GM12878 (cell line): ENCODE measurements at regions not wholly inside any gene's neighbourhood (a gene's known extent, or its start where the extent isn't known, plus 50 kb on each side); places are given as distances from the start of the nearest gene placed in this dataset.

Experiments
- CEBPB ChIP-seq, 2 experiments: fragments of 150-350 bp in 1 of 2; IDR thresholded peaks; 2 replicates each; pipeline ENCODE4 v1.6.1; 2012 to 2014; ENCODE audit warnings: low read depth in 2 of 2, low read length in 2 of 2, borderline replicate concordance in 1 of 2, inconsistent platforms in 1 of 2
- SIN3A ChIP-seq: IDR thresholded peaks from 2 replicates; pipeline ENCODE4 v1.6.1; 2012; ENCODE audit warnings: low read depth, low read length, improper control_type of control experiment
- USF2 ChIP-seq: IDR thresholded peaks from 2 replicates; pipeline ENCODE4 v1.6.1; 2011; ENCODE audit warnings: low read depth, low read length, improper control_type of control experiment, borderline replicate concordance

GRCh38 chr18:65260030-65260429 lies 490.8 kb upstream of the CDH7 start:
- no peak for TF ChIP-seq USF2
- no peak for TF ChIP-seq SIN3A
- no peak for TF ChIP-seq CEBPB (IDR thresholded peaks at IDR 0.05; ENCODE audit: borderline replicate concordance in 1 of 2, low read depth in 2 of 2, low read length in 2 of 2)
